Breast epithelium (tissue), 4 donors: ENCODE measurements at regions not wholly inside any gene's neighbourhood (a gene's known extent, or its start where the extent isn't known, plus 50 kb on each side); places are given as distances from the start of the nearest gene placed in this dataset.

Experiments
- DNase-seq, 2 donors: peaks; one replicate each; pipeline ENCODE4 v3.0.0-alpha.2; 2019; ENCODE audit warnings: low spot score in 2 of 2
- H3K27ac ChIP-seq, 2 donors: fragments of 200-600 bp; sonication (generic) in 1 of 2; one replicate each; pipeline ENCODE4 v1.5.1; 2016 to 2019; ENCODE audit warnings: mild to moderate bottlenecking in 1 of 2
- H3K27me3 ChIP-seq, 2 donors: fragments of 200-600 bp; sonication (generic) in 1 of 2; one replicate each; pipeline versions ENCODE4 v1.5.1 to v1.6.0; 2017 to 2019; ENCODE audit warnings: control low read depth in 1 of 2, mild to moderate bottlenecking in 1 of 2
- H3K36me3 ChIP-seq: fragments of 200-600 bp; one replicate; pipeline ENCODE4 v1.5.1; 2019
- H3K4me1 ChIP-seq, 2 donors: fragments of 200-600 bp; sonication (generic); one replicate each; pipeline ENCODE4 v1.5.1; 2016 to 2019; ENCODE audit warnings: control low read depth in 1 of 2
- H3K4me3 ChIP-seq, 3 donors: fragments of 200-600 bp; sonication (generic); 1 replicate in 2 of 3; 2 replicates in 1 of 3; pipeline ENCODE4 v1.5.1; 2016 to 2019; ENCODE audit warnings: mild to moderate bottlenecking in 3 of 3, moderate library complexity in 2 of 3
- H3K9me3 ChIP-seq, 2 donors: fragments of 200-600 bp; sonication (generic) in 1 of 2; one replicate each; pipeline ENCODE4 v1.5.1; 2016 to 2019; ENCODE audit warnings: control low read depth in 1 of 2
- POLR2A ChIP-seq: fragments of 450-650 bp; IDR thresholded peaks from one replicate; pipeline ENCODE4 v1.6.1; 2016; ENCODE audit warnings: antibody characterized with exemption, mild to moderate bottlenecking, moderate library complexity
- POLR2AphosphoS5 ChIP-seq, 3 donors: sonication (generic); formaldehyde crosslinking; IDR thresholded peaks; one replicate each; pipeline ENCODE4 v1.6.1; 2017; ENCODE audit warnings: antibody characterized with exemption in 3 of 3
- intact Hi-C: fragments of 100-400 bp; cut with DNase I; formaldehyde crosslinking; loops from one replicate; pipeline ENCODE4 v1.15.1; 2023; ENCODE audit warnings: low total_unique reads
- TF ChIP-seq, protein P1 (sequence below), 3 donors: fragments of 450-650 bp; IDR thresholded peaks; one replicate each; pipeline ENCODE4 v1.5.1; 2016 to 2017; ENCODE audit warnings: antibody characterized with exemption in 3 of 3, mild to moderate bottlenecking in 3 of 3, moderate library complexity in 3 of 3

DNA sequence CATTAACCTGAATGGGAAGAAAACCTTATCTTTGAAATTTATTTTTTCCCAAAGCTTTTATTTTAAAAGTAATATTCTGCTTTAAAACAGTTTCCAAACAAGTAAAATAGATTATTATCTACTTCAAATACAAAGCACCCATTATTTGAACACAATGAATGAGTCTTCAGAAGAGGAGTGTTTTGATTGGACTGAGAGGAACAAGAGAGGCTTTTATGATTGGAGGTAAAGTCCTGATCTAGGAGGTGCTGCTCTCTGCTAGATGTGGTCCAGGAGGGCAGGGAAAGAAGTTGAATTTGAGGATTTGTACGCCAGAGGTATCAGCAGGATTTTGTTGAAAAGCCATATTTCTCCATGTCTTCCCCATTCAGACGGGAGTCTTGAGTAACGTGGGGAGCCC, 900.7 kb downstream of the SOCS6 start:
- Histone ChIP-seq H3K4me3 (no peak overlapping the region), H3K4me1 (no peaks in the 10 kb centered on the region), H3K36me3 (no peaks in the 10 kb centered on the region), H3K27me3 (no peaks in the 10 kb centered on the region), H3K27ac (no peak overlapping the region), H3K9me3 (no peaks in the 10 kb centered on the region)
- intact Hi-C loops, result no loop called here
- TF ChIP-seq POLR2A (no peak), POLR2AphosphoS5 (IDR thresholded peaks at IDR 0.05) (no peak)
- TF ChIP-seq, protein P1, sequence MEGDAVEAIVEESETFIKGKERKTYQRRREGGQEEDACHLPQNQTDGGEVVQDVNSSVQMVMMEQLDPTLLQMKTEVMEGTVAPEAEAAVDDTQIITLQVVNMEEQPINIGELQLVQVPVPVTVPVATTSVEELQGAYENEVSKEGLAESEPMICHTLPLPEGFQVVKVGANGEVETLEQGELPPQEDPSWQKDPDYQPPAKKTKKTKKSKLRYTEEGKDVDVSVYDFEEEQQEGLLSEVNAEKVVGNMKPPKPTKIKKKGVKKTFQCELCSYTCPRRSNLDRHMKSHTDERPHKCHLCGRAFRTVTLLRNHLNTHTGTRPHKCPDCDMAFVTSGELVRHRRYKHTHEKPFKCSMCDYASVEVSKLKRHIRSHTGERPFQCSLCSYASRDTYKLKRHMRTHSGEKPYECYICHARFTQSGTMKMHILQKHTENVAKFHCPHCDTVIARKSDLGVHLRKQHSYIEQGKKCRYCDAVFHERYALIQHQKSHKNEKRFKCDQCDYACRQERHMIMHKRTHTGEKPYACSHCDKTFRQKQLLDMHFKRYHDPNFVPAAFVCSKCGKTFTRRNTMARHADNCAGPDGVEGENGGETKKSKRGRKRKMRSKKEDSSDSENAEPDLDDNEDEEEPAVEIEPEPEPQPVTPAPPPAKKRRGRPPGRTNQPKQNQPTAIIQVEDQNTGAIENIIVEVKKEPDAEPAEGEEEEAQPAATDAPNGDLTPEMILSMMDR (IDR thresholded peaks at IDR 0.05), result no peak
- no peak for DNase-seq

DNA sequence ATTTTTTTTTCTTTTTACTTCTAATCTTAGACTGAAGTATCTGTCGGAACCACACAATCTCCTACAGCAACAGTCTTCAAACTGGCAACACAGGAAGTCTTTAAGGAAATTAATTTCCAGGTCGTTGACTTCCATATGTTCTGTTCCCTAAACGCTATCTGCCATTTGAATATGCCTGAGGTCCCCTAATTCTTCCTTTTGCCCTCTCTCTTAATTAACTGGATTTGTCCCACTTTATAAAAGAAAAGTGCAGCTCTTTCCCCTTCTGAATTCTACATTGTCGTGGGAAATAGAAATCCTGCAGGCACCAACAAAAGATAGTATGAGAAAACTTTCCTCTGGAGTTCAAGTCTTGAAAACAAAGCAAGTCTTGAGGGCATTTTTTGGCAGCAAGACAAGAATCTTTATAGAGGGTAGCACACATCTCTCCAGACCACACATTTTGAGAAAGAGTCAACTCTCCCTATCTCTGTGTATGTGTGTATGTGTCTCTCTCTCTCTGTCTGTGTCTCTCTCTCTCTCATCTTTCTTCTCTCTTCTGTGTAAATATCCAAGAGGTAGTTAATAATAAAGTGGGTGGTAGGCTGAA, 879.8 kb downstream of the SOCS6 start:
- Histone ChIP-seq H3K36me3 (no peaks in the 10 kb centered on the region), H3K27ac (no peak overlapping the region), H3K4me1 (no peaks in the 10 kb centered on the region), H3K9me3 (no peaks in the 10 kb centered on the region), H3K4me3 (peak overlapping the region in 2 of 3 donors; percentile 0 to 6), H3K27me3 (no peaks in the 10 kb centered on the region)
- no peak for DNase-seq
- intact Hi-C loops, result loop anchor here (10.0 kb wide), 1 partner anchor 864 kb away; no protein-coding TSS in a partner anchor
- no peak for TF ChIP-seq POLR2A
- TF ChIP-seq, protein P1 (IDR thresholded peaks at IDR 0.05), result no peak

DNA sequence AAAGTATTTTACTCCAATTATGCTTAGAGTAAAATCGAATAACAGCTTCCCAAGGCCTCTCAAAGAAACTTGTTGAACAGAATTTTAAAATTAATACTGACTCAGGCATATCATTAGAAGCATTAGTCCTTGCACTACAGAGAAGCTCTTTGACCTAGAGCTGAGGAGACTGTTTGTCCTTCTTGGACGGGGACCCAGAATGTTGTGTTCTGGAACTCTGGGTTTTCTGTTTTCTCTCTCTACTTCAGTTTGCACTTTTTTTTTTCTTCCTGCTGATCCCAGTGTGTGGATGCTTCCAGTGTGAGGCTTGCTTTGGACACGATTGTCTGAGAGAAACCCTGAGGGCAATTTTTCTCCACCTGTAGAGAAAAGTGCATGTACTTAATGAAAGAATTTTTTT, 847.6 kb downstream of the SOCS6 start:
- H3K27ac ChIP-seq, result peak overlapping the region in 1 of 2 donors; percentile 11
- no peaks in the 10 kb centered on the region for H3K9me3 ChIP-seq
- intact Hi-C loops, result no loop called here
- no peaks in the 10 kb centered on the region for H3K36me3 ChIP-seq
- peak in 1 of 2 donors; percentile 61 for DNase-seq
- H3K4me3 ChIP-seq, result no peak overlapping the region
- TF ChIP-seq POLR2A (no peak), POLR2AphosphoS5 (IDR thresholded peaks at IDR 0.05) (no peak)
- TF ChIP-seq, protein P1 (IDR thresholded peaks at IDR 0.05), result no peak
- no peaks in the 10 kb centered on the region for H3K27me3 ChIP-seq
- H3K4me1 ChIP-seq, result no peaks in the 10 kb centered on the region

DNA sequence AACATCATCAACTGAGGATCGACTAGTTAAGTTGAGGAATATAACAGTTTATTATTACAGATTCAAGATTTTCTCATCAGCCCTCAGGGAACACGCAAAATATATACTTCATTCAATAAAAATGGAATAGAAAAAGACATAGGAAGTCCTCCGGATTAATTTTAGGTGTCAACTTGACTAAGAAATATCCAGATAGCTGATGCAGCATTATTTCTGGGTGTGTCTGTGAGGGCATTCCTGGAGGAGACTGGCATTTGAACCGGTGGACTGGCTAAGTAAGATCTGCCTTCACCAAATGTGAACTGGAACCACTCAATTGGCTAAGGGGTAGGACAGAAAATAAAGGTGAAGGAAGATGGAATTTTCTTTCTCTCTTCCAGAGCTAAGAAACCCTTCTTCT, 845.3 kb downstream of the SOCS6 start:
- Histone ChIP-seq H3K4me1 (no peaks in the 10 kb centered on the region), H3K27me3 (no peaks in the 10 kb centered on the region), H3K27ac (no peak overlapping the region), H3K9me3 (no peaks in the 10 kb centered on the region), H3K4me3 (no peak overlapping the region), H3K36me3 (no peaks in the 10 kb centered on the region)
- intact Hi-C loops, result no loop called here
- no peak for DNase-seq
- TF ChIP-seq POLR2AphosphoS5 (IDR thresholded peaks at IDR 0.05) (no peak), POLR2A (no peak)
- TF ChIP-seq, protein P1 (IDR thresholded peaks at IDR 0.05), result no peak

DNA sequence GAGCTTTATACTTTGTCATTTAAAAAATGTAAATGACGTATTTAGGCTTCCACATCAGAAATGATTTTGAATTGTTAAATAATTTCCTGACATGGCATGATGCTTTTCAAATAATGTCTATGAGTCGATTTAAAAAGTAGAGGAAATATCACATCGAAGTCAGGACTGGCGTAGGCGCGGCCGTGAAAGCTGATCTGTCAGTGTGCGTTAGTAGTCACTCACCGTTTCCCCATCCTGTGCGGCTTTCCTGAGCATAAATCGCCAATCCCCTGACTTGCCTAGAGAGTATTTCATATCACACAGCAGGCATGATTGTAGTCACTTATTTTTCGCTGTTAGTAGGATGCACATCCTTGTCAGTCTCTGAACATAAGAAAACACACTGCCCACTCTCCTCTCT, 843.1 kb downstream of the SOCS6 start:
- DNase-seq, result no peak
- TF ChIP-seq POLR2A, result no peak
- TF ChIP-seq, protein P1 (IDR thresholded peaks at IDR 0.05), result no peak
- TF ChIP-seq POLR2AphosphoS5 (IDR thresholded peaks at IDR 0.05), result no peak
- Histone ChIP-seq H3K27ac (no peak overlapping the region), H3K27me3 (no peaks in the 10 kb centered on the region), H3K4me1 (no peaks in the 10 kb centered on the region), H3K9me3 (no peaks in the 10 kb centered on the region), H3K4me3 (no peak overlapping the region), H3K36me3 (no peaks in the 10 kb centered on the region)
- intact Hi-C loops, result no loop called here
